C1 segment of cervical spinal cord (tissue), 14 donors: ENCODE measurements at regions not wholly inside any gene's neighbourhood (a gene's known extent, or its start where the extent isn't known, plus 50 kb on each side); places are given as distances from the start of the nearest gene placed in this dataset.

Source experiments
- DNase-seq, 14 donors: peaks; one replicate each; lab custom pipeline; 2025; lab: John Stamatoyannopoulos, UW

DNA sequence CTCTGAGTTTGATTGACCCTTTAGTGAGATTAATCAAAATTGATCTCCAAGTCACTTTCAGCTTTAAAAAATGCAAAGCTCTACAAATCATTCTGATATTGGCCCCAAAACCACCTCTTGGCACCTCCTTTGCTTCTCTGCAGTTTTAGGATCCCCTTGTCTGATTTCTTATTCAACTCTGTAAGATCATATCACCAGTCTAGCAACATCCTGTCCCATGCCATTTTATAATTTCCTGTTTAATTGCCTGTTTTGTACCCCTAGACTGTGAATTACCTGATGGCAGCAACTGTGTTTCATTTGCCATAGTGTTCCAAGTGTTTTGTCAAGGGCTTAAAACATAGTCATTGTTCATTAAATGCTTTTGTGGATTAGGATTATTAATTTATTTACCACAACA is 406.3 kb upstream of the TRIB2 start:
- DNase-seq = no peak

DNA sequence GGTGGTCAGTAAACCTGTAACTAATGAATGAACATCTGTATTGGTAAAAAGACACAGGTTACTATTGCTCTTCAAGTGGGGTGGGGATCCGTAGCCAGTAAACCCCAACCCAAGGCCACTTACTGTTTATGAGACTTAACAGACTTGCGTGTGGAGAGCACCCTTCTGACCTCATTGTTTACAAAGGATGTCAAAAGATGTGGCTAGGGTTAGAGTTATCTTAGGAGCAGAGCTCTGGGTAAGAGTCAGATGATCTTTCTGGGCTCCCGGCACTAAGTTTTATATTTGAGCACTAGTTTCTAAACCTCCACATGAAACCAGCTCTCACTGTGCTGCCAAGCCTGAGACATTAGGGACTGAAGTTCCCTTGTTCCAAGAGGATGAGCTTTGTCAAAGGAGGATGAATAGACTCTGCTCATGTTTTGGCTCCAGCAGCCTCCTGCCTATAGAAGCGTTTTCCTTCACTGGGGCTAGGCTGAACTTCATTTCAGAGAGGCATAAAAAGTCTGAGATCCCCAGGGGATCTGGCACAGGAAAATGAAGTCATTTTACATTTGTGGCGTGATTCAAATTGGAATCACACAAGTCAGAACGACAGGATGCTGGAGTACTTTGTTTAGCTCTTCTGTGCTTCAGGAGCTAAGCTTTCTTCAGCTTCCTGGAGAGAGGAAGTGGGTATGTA is 403.1 kb upstream of the TRIB2 start:
- DNase-seq = peak in 1 of 14 donors; percentile 15

DNA sequence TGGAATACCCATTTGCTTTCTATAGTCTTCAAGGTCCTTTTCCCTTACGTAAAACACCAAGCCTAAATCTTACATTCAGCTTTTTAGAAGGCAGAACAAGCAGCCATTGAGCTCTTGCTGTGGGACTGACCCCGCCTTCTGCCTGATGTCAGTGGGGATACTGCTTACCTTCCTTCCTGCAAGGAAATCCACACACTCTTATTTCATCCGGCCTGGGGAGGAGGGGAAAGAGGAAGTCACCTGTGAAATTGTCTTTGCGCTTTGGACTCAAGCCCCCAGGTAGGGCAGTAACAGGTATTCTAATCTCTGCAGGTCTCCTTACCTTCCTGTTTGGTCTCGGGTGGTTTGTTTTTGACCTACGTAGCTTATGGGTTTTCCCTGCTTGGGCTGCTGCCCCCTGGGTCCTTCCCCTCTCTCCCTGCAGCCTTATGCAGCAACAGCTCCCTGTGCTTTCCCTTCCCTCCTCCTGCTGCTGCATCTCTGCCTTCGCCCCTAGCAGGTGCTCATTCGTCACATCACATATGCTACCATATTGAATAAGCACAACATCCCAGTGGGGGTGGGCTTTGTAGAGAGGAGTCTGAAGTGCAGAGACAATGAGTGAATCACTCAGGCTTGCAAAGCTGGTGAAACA is 402.5 kb upstream of the TRIB2 start:
- no peak for DNase-seq

DNA sequence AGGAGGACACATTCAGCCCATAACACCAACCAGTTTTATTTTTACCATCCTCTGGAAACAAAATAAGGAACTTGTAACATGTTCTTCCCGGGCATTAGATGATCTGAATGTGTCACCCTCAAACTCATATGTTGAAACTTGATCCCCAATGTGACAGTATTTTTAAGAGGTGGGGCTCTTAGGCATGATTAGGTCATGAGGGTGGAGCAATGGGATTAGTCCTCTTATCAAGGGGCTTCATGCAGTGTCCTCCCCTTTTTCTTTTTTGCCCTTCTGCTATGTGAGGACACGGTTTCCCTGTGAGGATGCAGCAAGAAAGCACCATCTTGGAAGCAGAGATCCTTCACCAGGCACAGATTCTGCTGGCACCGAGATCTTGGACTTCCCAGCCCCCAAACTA is 401.5 kb upstream of the TRIB2 start:
- DNase-seq = no peak

DNA sequence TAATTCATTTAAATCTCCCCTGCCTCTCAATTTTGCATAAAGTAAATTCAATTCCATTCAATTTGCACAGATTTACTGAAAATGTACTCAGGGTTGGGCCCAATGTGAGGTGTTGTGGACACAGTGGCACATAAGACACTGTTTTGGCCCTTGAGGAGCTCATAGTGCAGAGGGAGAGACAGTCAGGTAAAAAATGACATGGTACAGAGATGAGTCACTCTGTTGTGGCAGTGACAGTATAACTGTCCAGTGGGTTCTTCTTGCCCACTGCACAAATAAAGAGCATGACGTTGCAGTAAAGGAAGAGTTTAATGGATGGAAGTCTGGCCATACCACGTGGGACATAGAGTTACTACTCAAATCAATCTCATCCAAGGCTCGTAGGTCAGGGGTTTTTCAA is 400.3 kb upstream of the TRIB2 start:
- DNase-seq = no peak

DNA sequence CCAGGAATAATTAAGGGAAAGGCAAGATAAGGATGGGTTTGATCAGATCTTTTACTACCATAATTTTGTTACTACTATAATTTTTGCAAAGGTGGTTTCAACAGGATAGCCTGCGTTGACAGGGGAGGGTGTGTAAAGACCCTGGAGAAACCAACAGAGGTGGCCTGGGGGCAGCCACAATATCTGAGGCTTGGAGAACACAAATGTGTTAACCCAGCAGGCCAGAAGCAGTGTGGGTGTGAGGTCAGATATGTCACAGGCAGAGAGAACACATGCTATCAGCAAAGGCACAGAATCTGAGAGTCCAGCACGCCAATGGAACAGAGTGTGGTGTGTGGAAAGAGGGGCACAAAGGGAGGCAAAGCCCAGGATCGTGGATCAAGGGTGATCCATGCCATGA is 399.4 kb upstream of the TRIB2 start:
- DNase-seq = no peak

DNA sequence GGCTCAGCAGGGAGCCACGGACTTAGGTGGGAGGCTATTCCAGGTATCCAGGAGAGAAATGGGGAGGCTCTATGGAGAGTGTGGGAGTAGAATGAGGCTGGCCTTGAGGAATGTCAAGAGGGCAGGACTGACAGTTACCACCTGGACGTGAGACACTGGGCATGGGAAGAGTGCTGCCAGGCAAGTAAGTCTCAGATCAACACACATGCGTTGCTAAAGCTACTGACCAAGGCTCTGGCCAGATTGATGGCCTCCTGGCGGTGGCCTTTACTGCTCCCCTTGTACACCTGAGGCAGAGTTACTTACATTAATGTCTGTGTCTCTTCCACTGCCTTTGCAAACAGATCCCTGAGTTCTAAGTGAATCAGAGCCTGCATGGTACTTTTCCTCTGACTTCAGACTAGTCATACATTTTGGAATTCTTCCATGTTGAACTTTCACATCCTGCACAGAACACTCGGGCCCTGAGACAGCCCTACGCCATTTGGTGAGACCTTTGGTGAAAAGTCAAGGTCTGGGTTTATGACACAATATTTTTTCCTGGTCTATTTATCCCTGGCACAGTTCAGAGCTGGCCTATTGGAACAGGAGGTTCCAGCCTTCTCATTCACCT is 398.8 kb upstream of the TRIB2 start:
- DNase-seq = no peak

DNA sequence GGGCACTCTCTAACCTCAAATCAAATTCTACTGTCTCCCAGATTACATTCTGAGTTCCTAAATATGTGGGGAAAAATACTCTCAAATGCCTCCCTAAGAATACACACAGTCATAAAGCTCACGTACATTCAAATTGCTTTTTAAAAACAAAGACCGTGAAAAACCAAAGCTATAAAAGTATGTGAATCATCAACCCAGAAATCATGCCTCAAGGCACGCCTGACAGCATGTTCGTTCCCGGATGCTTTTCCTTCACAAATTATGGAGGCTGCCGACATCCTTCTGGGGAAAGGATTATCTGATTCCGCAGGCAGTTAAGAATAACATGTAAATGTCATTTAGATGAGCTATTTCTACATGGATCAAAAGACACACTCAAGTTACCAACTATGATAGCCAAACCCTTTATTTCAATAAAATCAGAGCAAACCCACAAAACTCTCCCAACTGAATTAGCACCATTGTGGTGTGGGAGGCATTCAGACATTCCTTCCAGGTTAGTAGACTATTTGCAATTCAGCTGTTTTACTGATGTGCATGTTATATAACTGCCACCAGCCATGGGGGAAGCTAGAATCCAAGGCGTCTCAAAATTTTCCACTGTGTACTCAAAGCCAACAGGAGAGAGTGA is 398.2 kb upstream of the TRIB2 start:
- no peak for DNase-seq

DNA sequence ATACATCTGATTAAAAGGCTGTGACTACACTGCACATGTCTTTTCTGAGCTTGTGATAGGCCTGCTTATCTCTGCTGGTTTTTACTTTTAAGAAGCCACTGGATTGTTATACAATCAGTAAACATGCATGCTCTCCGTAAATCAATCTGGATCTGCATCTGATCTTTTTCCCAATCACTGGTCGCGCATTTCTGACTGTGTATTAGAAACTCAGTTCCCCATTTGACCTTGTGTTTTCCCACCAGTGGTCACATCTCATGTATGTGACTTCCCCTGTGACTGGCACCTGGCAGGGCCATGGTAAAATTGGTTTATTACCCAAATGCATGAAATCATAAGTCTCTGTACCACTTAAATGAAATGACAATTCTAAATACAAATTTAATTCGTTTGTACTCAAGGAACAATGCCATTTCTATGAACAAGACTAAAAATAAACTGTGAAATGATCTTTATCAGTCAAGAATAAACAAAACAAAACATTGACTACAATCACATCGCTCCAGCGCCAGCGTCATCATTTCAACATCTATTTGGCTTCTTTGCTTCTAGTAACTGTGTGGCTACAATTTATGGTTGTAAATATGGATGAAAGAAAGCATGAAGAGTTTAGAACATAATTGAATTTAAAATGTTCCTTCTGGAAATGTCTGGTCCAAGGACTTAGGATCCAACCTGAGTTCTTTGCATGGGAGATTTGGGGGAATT is 396.6 kb upstream of the TRIB2 start:
- no peak for DNase-seq

DNA sequence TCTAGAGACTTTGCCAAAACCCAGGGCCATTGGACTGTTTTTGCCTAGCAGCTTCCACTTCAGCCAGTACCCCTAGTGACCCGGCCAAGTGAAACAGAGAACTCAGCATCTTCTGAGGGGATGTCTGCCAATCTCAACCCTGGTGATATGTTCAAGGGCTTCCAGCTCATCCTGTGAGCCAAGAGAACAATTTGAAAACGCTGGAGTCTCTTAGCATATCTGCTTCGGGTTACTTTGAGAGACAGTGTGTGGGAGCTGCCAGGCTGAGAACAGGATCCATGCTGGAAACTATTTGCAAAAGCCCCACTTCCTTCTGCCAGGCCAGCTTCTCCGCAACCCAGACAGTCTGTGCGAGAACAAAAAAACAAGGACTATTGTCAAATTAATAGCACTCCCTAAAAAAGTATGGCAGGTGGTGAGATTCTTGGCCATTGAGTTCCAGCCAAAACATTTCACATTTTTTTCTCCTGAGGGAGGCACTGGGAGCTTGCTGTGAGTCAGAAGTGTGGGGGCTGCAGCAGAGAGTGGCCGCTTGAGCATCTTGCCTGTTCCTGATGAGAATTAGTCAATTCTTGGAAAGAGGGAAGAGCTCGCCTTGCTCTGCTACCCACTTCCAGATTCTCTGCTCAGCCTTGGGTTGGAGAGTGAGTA is 395.6 kb upstream of the TRIB2 start:
- peak in 6 of 14 donors; percentile 6 to 45 (median 36) for DNase-seq

DNA sequence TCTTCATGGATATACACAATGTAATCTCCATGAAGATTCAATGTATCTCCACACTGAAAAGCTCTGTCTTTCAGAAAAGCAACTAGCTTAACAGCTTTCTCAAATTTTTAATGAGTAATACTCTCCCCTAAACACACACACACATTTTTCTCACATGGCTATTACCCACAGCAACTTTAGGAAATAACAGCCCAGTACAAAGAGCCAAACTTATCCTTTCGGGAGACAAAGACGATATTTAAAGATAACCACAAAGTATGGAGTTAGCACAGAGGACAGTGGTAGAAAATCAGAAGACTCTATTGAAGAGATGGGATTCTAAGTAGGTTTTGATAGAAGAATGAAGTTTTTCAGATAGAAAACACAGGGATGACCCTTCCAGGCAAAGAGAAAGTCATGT is 394.9 kb upstream of the TRIB2 start:
- DNase-seq = no peak

DNA sequence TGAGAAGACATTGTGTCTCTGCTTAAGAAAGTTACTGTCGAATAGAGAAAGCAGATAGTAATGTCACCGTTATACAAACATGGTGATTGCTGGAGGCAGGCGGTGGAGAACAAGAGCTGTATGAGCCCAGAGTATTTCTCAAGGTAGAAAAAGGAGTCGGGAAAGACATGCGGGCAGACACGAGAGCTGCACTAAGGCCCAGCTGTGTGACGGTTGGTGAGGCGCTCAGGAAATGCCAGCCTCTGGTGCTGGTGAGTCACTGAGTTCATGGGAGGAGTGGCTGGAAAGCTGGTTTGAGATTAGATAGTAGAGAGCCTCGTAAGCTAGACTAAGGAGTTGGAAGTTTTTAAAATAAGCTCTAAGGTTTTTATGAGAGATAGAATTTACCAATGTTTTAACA is 390.9 kb upstream of the TRIB2 start:
- no peak for DNase-seq

DNA sequence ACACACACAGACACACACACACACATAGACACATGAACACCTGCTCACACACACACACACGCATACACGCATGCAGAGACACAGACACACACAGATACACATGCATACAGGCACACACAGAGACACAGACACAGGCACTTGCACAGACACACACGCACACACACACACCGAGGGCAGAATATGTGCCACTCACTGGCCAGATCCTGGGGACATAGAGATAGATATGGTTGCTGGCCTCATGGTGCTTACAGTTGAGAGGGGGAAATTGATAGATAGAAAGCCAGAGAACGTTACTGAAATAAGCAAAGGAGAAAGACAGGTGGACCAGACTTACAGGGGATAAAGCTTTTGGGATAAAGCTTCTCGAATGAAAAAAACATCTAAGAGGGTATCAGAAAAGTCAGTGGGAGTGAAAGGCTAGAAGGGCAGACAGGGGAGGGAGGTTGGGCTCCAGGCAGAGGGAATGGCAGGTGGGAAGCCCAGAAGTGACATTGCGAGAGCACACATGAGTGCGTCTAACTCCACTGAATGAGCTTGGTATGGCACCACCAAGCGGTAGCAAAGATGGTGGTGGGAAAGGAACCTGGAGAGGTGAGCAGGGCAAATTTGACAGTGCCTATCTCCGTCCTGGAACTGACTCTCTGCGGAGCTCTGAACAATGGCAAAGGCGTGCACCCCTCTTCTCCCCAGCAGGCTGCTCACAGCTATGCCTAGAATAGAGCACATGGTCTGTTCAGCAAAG is 390.1 kb upstream of the TRIB2 start:
- no peak for DNase-seq

DNA sequence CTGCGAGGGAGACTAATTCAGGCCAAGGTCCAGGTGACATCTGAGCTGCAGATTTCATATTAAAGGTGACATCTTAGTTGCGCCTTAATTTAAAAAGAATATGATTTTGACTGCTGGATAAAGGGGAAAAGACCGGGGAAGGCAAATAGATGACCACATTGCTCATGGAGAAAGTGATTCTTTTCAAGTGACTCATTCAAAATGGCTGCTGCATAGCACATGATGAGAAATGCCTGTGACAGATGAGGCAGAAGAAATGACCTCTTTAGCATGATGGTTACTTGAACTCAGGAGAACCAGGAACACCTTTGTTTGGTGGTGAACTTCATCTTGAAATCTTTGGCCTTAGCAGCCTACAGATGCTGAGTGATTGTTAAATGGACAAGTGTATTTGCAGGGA is 385.8 kb upstream of the TRIB2 start:
- DNase-seq = no peak

DNA sequence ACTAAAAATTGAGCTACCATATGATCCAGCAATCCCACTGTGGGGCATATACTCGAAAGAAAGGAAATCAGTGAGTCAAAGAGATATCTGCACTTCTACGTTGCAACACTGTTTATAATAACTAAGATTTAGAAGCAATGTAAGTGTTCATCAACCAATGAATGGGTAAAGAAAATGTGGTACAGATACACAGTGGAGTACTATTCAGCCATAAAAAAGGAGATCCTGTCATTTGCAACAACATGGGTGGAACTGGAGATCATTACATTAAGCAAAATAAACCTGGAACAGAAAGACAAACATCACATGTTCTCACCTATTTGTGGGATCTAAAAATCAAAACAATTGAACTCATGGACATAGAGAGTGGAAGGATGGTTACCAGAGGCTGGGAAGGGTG is 385.0 kb upstream of the TRIB2 start:
- no peak for DNase-seq

DNA sequence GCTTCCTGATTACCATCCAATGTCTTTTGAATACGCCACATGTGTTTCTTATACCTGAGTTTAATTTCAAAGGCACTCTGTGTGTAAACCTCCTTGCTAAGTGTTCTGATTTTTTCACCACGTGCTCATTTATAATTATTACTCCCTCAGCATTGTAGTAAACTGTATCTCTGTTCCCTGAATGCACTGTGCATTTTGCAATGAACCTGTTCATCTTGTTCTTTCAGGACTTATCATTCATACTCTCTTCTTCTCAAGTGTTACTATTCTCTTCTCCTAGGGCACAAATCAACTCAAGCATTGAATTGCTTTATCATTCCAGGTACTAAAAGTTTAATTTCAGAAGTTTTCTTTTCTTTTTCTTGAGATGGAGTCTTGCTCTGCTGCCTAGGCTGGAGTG is 383.4 kb upstream of the TRIB2 start:
- DNase-seq = no peak

DNA sequence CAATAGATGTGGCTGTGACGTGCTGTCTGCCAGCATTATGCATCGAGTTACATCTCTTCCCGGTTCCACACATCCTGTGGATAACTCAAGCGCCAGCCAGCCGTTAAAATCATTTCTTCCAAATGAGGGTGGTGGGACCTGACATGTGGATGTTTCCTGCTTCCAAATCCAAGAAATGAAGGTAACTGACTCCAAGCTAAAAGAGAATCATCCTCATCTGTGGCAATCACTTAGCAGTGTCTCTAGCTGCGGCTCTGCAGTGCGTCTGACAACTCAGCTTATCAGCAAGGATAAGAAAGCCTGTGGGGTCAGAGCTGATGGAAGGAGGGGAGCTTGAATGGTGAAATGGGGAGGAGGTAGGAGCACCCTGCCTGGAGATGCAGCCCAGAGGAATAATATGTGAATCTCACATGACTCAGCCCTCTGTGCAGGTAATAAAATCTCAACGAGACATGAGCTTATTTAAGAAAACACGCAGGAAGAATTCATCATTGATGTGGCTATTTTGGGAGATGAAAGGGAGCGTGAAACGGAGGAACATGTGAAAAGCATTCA is 382.2 kb upstream of the TRIB2 start:
- no peak for DNase-seq

DNA sequence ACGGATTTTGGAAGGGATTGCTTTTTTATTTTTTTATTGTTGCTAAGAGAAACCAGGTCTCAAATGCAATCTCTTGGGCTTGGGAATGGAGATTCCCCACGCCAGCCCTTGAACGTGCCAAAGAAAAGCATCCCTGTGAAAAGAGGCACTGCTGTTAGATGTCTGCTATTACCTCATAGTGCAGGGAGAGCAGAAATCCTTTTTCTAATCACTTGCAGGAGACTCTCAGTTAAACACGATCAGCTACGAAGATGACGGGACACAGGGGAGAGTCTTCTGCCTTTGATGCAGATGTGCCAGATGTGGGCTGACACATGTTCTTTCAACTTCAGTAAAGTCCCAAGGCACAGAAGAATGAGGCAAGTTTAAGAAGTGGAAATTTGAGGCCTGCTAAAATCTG is 381.6 kb upstream of the TRIB2 start:
- DNase-seq = no peak

DNA sequence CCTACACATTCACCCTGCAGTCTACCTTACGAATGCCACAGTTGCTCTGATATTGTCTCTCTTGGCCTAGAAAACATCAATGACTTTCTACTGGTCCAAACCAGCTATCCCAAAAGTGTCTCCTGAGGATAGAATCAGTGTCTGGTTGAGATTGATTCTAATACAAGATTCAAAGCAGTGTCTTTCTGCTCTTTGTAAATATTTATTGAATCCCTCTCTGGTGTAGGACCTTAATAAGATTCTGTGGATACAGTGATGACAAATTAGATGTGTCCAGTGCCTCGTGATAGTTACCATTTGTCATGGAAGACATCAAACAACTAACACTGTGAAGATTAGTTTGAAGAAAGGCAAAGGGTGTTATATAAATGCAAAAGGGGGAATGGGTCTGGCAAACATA is 380.7 kb upstream of the TRIB2 start:
- DNase-seq = no peak

DNA sequence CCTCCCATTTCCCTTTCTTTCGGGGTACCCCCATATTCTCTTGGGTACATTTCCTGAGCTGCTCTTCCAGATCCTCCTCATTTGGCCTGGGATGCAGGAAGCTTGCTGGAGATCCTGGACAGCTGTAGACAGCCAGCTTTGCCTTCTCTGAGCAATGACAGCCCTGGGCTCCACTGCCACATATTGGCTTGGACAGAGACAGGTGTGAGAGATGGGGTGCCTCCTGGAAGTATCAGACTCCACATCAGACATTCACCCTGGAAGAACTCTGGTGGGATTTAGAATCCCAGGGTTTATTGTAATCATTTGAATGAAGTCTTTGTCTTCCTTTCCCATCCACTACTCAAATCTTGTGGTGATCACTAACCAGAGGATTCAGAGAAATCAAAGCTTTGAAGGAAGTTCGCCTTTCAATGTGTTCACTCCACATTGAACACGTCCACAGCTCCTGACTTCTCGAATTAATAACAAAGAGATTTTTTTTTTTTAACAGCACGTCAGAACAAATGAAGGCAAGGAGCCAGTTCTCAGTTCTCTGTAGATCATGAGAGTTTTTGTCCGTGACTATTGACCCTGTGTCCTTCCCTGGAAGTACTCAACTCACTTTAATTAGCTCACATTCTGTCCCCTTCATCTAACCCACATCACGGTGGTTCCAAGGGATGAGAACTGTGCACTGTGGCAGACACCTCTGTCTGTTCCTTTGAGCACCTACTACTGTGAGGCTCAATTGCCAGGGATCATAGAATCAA is 377.6 kb upstream of the TRIB2 start:
- DNase-seq = no peak
